ENCODE measurements at regions not wholly inside any gene's neighbourhood (a gene's known extent, or its start where the extent isn't known, plus 50 kb on each side); places are given as distances from the start of the nearest gene placed in this dataset.

DNA sequence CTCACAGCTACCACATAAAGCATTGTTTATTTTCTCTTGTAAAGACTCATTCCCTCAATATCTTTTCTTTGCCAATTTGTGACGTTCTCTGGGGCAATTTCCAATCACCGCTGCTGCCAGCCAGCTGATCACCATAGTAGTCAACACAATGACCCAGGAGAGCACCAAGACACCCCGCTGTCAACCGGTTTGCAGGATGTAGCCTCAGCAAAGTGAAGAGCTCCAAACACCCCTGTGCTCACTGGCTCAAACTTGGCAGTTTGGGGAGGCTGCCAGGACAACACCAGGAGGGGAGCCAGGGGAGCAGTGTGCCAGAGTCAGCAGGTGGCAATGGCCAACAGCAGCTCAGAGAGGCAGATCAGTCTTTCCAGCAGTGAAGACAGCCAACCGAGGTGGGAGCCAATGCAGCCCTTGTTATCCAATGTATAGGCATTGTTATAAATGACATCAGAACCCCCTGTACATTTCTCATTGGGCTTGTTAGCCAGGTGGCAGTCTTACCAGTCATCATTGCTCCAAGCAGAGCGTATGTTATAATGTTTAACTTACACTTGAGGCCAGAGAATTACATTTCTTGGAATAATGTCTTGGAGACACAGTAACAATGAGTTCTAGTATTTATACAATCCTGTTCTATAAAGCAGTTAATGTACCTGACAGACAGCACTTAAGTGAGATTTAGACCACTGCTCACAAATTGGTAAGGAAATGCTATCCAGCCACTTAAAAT is 274.9 kb upstream of the GK2 start:
- no peak for ATAC-seq (ENCODE audit: insufficient read depth, low FRiP score)
- 67 to 77% methylated on average over 6 of the region's 6 CpGs for WGBS, 2 donors
- Histone ChIP-seq H3K36me3 (ENCODE audit: control insufficient read depth in 4 of 4, insufficient read depth in 4 of 4, low read length in 4 of 4) (no peaks in the 10 kb centered on the region), H3K4me3 (no peak overlapping the region), H3K27me3 (ENCODE audit: control insufficient read depth in 3 of 3, insufficient read depth in 3 of 3, low read length in 2 of 3) (no peaks in the 10 kb centered on the region), H3K4me1 (ENCODE audit: control insufficient read depth in 5 of 5, insufficient read depth in 5 of 5, low read length in 5 of 5) (no peaks in the 10 kb centered on the region), H3K9me3 (ENCODE audit: control insufficient read depth in 4 of 4, insufficient read depth in 3 of 4, low read length in 3 of 4) (no peaks in the 10 kb centered on the region), H3K27ac (ENCODE audit: low read depth in 1 of 2, low read length in 1 of 2) (no peak overlapping the region), H3K9ac (ENCODE audit: insufficient read depth in 1 of 2, low read length in 2 of 2) (no peak overlapping the region)
- TF ChIP-seq CTCF (IDR thresholded peaks at IDR 0.05; ENCODE audit: control extremely low read depth, extremely low read depth): no peak
- DNase-seq: peak in 2 of 3 donors; percentile 5 to 10

DNA sequence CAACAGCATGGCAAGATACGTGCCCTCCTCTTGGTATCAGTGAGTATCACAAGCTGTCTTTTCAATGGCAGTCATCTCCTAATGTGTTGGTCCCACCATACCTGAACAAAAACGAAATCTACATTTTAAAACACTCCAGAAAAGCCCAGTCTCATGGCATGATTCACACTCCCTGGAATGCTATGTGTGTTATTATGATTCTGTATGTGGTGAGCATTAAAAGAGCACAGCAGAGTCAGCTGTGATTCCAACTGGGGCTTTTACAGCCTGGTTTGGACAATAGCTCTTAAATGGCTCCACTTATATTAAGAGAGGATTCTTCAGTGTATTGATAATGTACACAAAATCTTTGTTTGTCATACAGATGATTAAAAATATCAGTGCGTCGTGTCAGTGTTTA is 274.1 kb upstream of the GK2 start:
- Histone ChIP-seq H3K4me1 (ENCODE audit: control insufficient read depth in 5 of 5, insufficient read depth in 5 of 5, low read length in 5 of 5) (no peaks in the 10 kb centered on the region), H3K4me3 (no peak overlapping the region), H3K9ac (ENCODE audit: insufficient read depth in 1 of 2, low read length in 2 of 2) (no peak overlapping the region), H3K27ac (ENCODE audit: low read depth in 1 of 2, low read length in 1 of 2) (no peak overlapping the region), H3K36me3 (ENCODE audit: control insufficient read depth in 4 of 4, insufficient read depth in 4 of 4, low read length in 4 of 4) (no peaks in the 10 kb centered on the region), H3K9me3 (ENCODE audit: control insufficient read depth in 4 of 4, insufficient read depth in 3 of 4, low read length in 3 of 4) (no peaks in the 10 kb centered on the region), H3K27me3 (ENCODE audit: control insufficient read depth in 3 of 3, insufficient read depth in 3 of 3, low read length in 2 of 3) (no peaks in the 10 kb centered on the region)
- WGBS, 2 donors: 84 to 89% methylated on average over 4 of the region's 4 CpGs
- no peak for DNase-seq
- TF ChIP-seq CTCF (IDR thresholded peaks at IDR 0.05; ENCODE audit: control extremely low read depth, extremely low read depth): no peak
- no peak for ATAC-seq (ENCODE audit: insufficient read depth, low FRiP score)

DNA sequence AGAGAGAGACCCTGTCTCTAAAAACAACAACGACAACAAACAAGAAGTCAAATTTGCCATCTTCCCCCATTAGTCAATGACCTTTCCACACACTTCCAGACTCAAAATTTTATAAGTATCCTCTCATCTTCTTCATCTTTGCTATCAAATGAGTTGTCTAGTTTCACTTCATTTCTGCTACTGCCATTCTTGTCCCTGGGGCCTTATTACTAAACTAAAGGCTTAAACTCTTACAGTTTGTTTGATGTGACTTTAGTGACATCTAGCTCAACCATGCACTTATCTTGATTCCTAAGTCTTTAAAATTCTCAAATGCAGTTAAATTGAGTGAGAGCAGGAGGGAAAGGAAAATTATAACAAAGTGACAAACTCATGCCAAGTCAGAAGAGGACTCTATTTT is 271.8 kb upstream of the GK2 start:
- Histone ChIP-seq H3K27me3 (ENCODE audit: control insufficient read depth in 3 of 3, insufficient read depth in 3 of 3, low read length in 2 of 3) (no peaks in the 10 kb centered on the region), H3K4me1 (ENCODE audit: control insufficient read depth in 5 of 5, insufficient read depth in 5 of 5, low read length in 5 of 5) (no peaks in the 10 kb centered on the region), H3K4me3 (no peak overlapping the region), H3K36me3 (ENCODE audit: control insufficient read depth in 4 of 4, insufficient read depth in 4 of 4, low read length in 4 of 4) (no peaks in the 10 kb centered on the region), H3K9me3 (ENCODE audit: control insufficient read depth in 4 of 4, insufficient read depth in 3 of 4, low read length in 3 of 4) (no peaks in the 10 kb centered on the region), H3K27ac (ENCODE audit: low read depth in 1 of 2, low read length in 1 of 2) (no peak overlapping the region), H3K9ac (ENCODE audit: insufficient read depth in 1 of 2, low read length in 2 of 2) (no peak overlapping the region)
- ATAC-seq (ENCODE audit: insufficient read depth, low FRiP score): no peak
- no peak for TF ChIP-seq CTCF (IDR thresholded peaks at IDR 0.05; ENCODE audit: control extremely low read depth, extremely low read depth)
- no peak for DNase-seq
- WGBS, 2 donors: 93 to 96% methylated on average over 1 of the region's 1 CpG

All from lung (tissue), 11 donors.